Upper lobe of left lung (tissue), 6 donors: ENCODE measurements at regions not wholly inside any gene's neighbourhood (a gene's known extent, or its start where the extent isn't known, plus 50 kb on each side); places are given as distances from the start of the nearest gene placed in this dataset.
"Not testable (repeated sequence)": the region's sequence is repeated elsewhere in the genome, so short reads cannot be mapped to it uniquely, and the experiment has no call there.

Source experiments
- ATAC-seq, 2 donors: fragments of 200-7000 bp; cut with Tn5 transposase; one replicate each; pipeline ENCODE4 v1.9.1; 2022; ENCODE audit warnings: mild to moderate bottlenecking in 2 of 2, moderate library complexity in 2 of 2; ENCODE audit not compliant: low FRiP score in 2 of 2
- DNase-seq, 2 donors: peaks; one replicate each; pipeline ENCODE4 v3.0.0-alpha.2; 2019 to 2020
- H3K27ac ChIP-seq, 4 donors: fragments of 200-600 bp; sonication (generic); one replicate each; pipeline ENCODE4 v1.5.1; 2016 to 2019
- H3K27me3 ChIP-seq, 4 donors: fragments of 200-600 bp; sonication (generic); one replicate each; pipeline ENCODE4 v1.5.1; 2017 to 2019
- H3K36me3 ChIP-seq, 4 donors: fragments of 200-600 bp; sonication (generic); one replicate each; pipeline ENCODE4 v1.5.1; 2016 to 2019
- H3K4me1 ChIP-seq, 4 donors: fragments of 200-600 bp; sonication (generic); one replicate each; pipeline ENCODE4 v1.5.1; 2018 to 2019
- H3K4me3 ChIP-seq, 4 donors: fragments of 200-600 bp; sonication (generic); one replicate each; pipeline ENCODE4 v1.5.1; 2017 to 2019; ENCODE audit warnings: mild to moderate bottlenecking in 2 of 4, moderate library complexity in 1 of 4
- H3K9me3 ChIP-seq, 4 donors: fragments of 200-600 bp; sonication (generic); one replicate each; pipeline ENCODE4 v1.5.1; 2018 to 2019
- CTCF ChIP-seq, 6 experiments: fragments of 450-650 bp in 4 of 6; fragments of 200-600 bp in 2 of 6; sonication (generic) in 2 of 6; IDR thresholded peaks; one replicate each; pipeline ENCODE4 v1.5.1; 2016 to 2019; ENCODE audit warnings: antibody characterized with exemption in 6 of 6
- EP300 ChIP-seq, 4 donors: sonication (generic); formaldehyde crosslinking; IDR thresholded peaks; one replicate each; pipeline ENCODE4 v1.5.1; 2017; ENCODE audit warnings: antibody characterized with exemption in 4 of 4, control low read depth in 2 of 4
- POLR2A ChIP-seq, 4 donors: fragments of 450-650 bp; IDR thresholded peaks; one replicate each; pipeline ENCODE4 v1.5.1; 2016 to 2017; ENCODE audit warnings: antibody characterized with exemption in 4 of 4, mild to moderate bottlenecking in 2 of 4
- POLR2AphosphoS5 ChIP-seq, 2 donors: sonication (generic); formaldehyde crosslinking; IDR thresholded peaks; one replicate each; pipeline ENCODE4 v1.5.1; 2017; ENCODE audit warnings: antibody characterized with exemption in 2 of 2
- WGBS, 2 donors: methylation state at CpG; one replicate each; pipeline ENCODE4 v1.1.5; 2017 to 2018; 5-methylcytosine and 5-hydroxymethylcytosine counted together
- donor health status: DM: no; HTN: no; CAD: no; lungs with moderate emphysema.
- donor health status: DM: no; HTN: yes; CAD: no; lungs with severe emphysema.

GRCh38 chr18:76602191-76602590, 107.1 kb upstream of the ZNF516 start:
- 59% methylated on average over 5 of the region's 5 CpGs for WGBS, 2 donors
- TF ChIP-seq CTCF (IDR thresholded peaks at IDR 0.05) (no peak), EP300 (IDR thresholded peaks at IDR 0.05) (no peak), POLR2A (IDR thresholded peaks at IDR 0.05) (no peak), POLR2AphosphoS5 (IDR thresholded peaks at IDR 0.05) (no peak)
- Histone ChIP-seq H3K27me3 (no peaks in the 10 kb centered on the region), H3K9me3 (no peaks in the 10 kb centered on the region), H3K4me3 (no peak overlapping the region), H3K27ac (no peak overlapping the region), H3K4me1 (no peaks in the 10 kb centered on the region), H3K36me3 (no peaks in the 10 kb centered on the region)
- DNase-seq: no peak
- ATAC-seq: no peak

GRCh38 chr18:76600076-76600475, 105.0 kb upstream of the ZNF516 start:
- not testable (repeated sequence) for H3K9me3 ChIP-seq, ATAC-seq, H3K27me3 ChIP-seq, H3K27ac ChIP-seq, H3K4me1 ChIP-seq, H3K4me3 ChIP-seq, H3K36me3 ChIP-seq
- WGBS, 2 donors: 90 to 93% methylated on average over 4 to 18 of the region's 28 CpGs
- DNase-seq: peak in 1 of 2 donors; percentile 75

- Histone ChIP-seq H3K4me1 (no peaks in the 10 kb centered on the region), H3K27me3 (no peaks in the 10 kb centered on the region), H3K4me3 (no peak overlapping the region), H3K27ac (no peak overlapping the region), H3K36me3 (no peaks in the 10 kb centered on the region), H3K9me3 (no peaks in the 10 kb centered on the region)
- ATAC-seq (no peak), DNase-seq (no peak)
- WGBS, 2 donors: 90 to 94% methylated on average over 3 of the region's 3 CpGs
- no peak for TF ChIP-seq POLR2AphosphoS5 (IDR thresholded peaks at IDR 0.05)
- TF ChIP-seq EP300 (IDR thresholded peaks at IDR 0.05): no peak
- TF ChIP-seq POLR2A (IDR thresholded peaks at IDR 0.05): no peak
- no peak for TF ChIP-seq CTCF (IDR thresholded peaks at IDR 0.05)
These were observed 99.9 kb upstream of the ZNF516 start for GRCh38 chr18:76594966-76595365.

- H3K4me1 ChIP-seq: peaks cover 0 to 5% (median 2%) of the 10 kb centered on the region in 4 donors
- TF ChIP-seq POLR2AphosphoS5 (IDR thresholded peaks at IDR 0.05) (no peak), POLR2A (IDR thresholded peaks at IDR 0.05) (no peak), EP300 (IDR thresholded peaks at IDR 0.05) (no peak), CTCF (IDR thresholded peaks at IDR 0.05) (no peak)
- ATAC-seq (no peak), DNase-seq (no peak)
- no peaks in the 10 kb centered on the region for H3K36me3 ChIP-seq
- H3K9me3 ChIP-seq: no peaks in the 10 kb centered on the region
- H3K27ac ChIP-seq: no peak overlapping the region
- H3K4me3 ChIP-seq: no peak overlapping the region
- H3K27me3 ChIP-seq: no peaks in the 10 kb centered on the region
- WGBS, 2 donors: 73 to 89% methylated on average over 2 of the region's 2 CpGs
These were observed 98.8 kb upstream of the ZNF516 start for GRCh38 chr18:76593843-76594242.

- WGBS, 2 donors: 34 to 47% methylated on average over 10 of the region's 10 CpGs
- DNase-seq: no peak
These were observed 97.9 kb upstream of the ZNF516 start for GRCh38 chr18:76592981-76593381.

More at GRCh38 chr18:76592981-76593381, 97.9 kb upstream of the ZNF516 start:
- Histone ChIP-seq H3K4me1 (peaks cover 0 to 12% (median 2%) of the 10 kb centered on the region in 4 donors), H3K27me3 (no peaks in the 10 kb centered on the region), H3K9me3 (no peaks in the 10 kb centered on the region), H3K27ac (no peak overlapping the region), H3K4me3 (no peak overlapping the region), H3K36me3 (no peaks in the 10 kb centered on the region)
- no peak for TF ChIP-seq POLR2A (IDR thresholded peaks at IDR 0.05)
- no peak for TF ChIP-seq CTCF (IDR thresholded peaks at IDR 0.05)
- no peak for TF ChIP-seq POLR2AphosphoS5 (IDR thresholded peaks at IDR 0.05)
- no peak for TF ChIP-seq EP300 (IDR thresholded peaks at IDR 0.05)
- no peak for ATAC-seq
